Dendritic cell treated with granulocyte-macrophage colony-stimulating factor and Interleukin-4, amounts not matched to agents 40 ng/mL and 50 ng/mL, for 4 days (primary cell): ENCODE measurements at regions not wholly inside any gene's neighbourhood (a gene's known extent, or its start where the extent isn't known, plus 50 kb on each side); places are given as distances from the start of the nearest gene placed in this dataset.

ENCODE experiments used
- H3K27ac Mint-ChIP-seq: one replicate; pipeline ENCODE4 v1.8.0; 2022; ENCODE audit warnings: mild to moderate bottlenecking, mixed read lengths
- H3K27me3 Mint-ChIP-seq: one replicate; pipeline ENCODE4 v1.8.0; 2022; ENCODE audit warnings: mild to moderate bottlenecking, mixed read lengths
- H3K36me3 Mint-ChIP-seq: one replicate; pipeline ENCODE4 v1.8.0; 2022; ENCODE audit warnings: low read depth, mixed read lengths
- H3K4me1 Mint-ChIP-seq: one replicate; pipeline ENCODE4 v1.8.0; 2022; ENCODE audit warnings: low read depth, mixed read lengths
- H3K4me3 Mint-ChIP-seq: one replicate; pipeline ENCODE4 v1.8.0; 2022; ENCODE audit warnings: mild to moderate bottlenecking, moderate library complexity, mixed read lengths
- H3K9me3 Mint-ChIP-seq: one replicate; pipeline ENCODE4 v1.8.0; 2022; ENCODE audit warnings: mixed read lengths
- intact Hi-C: fragments of 100-400 bp; cut with micrococcal nuclease; formaldehyde crosslinking; loops from one replicate; pipeline ENCODE4 v1.15.0; 2022

DNA sequence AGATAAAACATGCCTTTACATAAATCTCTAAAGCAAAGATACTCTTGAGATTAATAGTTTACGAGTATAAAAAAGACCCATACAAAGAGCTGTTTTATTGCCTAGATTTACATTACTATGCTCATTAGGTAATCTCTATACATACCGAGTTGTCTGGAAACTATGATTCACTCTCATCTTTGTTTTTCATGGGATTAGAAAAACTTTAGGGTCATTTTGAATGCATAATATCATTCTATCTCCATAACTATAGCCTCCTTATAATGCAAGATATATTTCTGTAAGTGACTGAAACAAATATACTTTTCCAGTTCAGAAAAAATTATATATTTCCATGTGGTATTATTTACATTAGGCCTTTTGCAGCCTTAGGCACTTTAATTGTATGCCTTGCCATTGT lies 1088.7 kb upstream of the ARRDC3 start:
- Mint-ChIP-seq H3K4me3 (no peak overlapping the region), H3K9me3 (peaks cover 30% of the 10 kb centered on the region), H3K36me3 (no peaks in the 10 kb centered on the region), H3K27ac (no peak overlapping the region), H3K4me1 (no peaks in the 10 kb centered on the region), H3K27me3 (no peaks in the 10 kb centered on the region)
- intact Hi-C loops = no loop called here

DNA sequence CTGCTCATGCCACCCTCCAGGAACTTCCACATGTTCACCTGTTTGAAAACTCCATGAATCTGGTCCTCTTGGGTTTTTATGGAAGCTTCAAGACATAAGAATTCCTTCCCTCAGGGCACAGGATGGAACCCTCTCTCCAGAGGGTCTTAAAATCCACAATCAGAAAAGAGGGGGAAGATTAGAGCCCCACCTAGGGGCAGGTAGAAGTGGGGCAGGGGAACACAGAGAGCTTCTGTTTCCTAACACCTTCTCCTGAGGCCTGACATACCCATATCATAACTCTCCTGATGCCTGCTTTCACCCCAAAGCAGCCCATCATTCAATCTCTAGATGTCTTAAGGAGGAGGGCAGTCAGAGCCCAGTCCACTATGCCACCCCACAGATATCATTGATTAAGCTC lies 1087.7 kb upstream of the ARRDC3 start:
- Mint-ChIP-seq H3K9me3 (peaks cover 30% of the 10 kb centered on the region), H3K4me3 (no peak overlapping the region), H3K27ac (no peak overlapping the region), H3K36me3 (no peaks in the 10 kb centered on the region), H3K27me3 (no peaks in the 10 kb centered on the region), H3K4me1 (no peaks in the 10 kb centered on the region)
- intact Hi-C loops = no loop called here

DNA sequence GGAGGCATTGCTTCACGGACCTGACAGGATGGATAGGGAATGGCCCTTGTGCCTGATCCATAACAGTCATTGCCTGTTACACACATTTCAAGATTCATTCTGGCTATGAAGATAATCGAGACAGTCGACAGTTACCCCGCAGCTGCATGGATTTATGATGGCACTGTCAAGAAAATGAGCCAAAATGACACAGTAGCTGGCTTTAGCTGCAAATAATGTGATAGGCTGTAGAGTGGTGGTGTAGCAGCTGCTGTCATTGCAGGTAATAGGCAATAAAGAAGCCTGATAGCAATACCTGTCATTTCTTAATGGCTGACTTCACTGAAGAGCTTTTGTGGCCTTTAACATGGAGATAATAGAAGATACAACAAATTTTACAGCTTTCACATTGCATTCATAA lies 1085.2 kb upstream of the ARRDC3 start:
- Mint-ChIP-seq H3K4me1 (no peaks in the 10 kb centered on the region), H3K4me3 (no peak overlapping the region), H3K9me3 (peaks cover 7% of the 10 kb centered on the region), H3K27me3 (no peaks in the 10 kb centered on the region), H3K36me3 (no peaks in the 10 kb centered on the region), H3K27ac (no peak overlapping the region)
- intact Hi-C loops = no loop called here

DNA sequence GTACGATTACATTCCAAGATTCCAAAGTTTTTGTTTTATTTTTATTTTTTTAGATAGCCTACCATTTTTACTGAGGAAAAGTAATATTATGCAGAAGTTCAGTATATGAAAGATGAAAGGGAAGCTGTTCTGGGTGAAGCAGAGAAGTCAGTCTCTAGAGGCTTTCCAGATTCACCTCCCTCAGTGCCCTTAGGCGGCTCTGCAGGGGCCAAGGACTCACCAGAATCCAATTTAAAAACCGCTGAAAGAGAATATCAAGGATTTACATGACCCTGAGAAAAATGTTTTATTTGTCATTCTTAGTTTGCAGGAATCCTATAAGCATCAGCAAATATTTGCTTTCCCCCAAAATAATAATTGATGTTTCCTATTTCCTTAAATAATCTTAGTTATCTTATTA lies 1084.6 kb upstream of the ARRDC3 start:
- Mint-ChIP-seq H3K9me3 (peaks cover under 1% of the 10 kb centered on the region), H3K27me3 (no peaks in the 10 kb centered on the region), H3K4me1 (no peaks in the 10 kb centered on the region), H3K36me3 (no peaks in the 10 kb centered on the region), H3K4me3 (no peak overlapping the region), H3K27ac (no peak overlapping the region)
- intact Hi-C loops = no loop called here

DNA sequence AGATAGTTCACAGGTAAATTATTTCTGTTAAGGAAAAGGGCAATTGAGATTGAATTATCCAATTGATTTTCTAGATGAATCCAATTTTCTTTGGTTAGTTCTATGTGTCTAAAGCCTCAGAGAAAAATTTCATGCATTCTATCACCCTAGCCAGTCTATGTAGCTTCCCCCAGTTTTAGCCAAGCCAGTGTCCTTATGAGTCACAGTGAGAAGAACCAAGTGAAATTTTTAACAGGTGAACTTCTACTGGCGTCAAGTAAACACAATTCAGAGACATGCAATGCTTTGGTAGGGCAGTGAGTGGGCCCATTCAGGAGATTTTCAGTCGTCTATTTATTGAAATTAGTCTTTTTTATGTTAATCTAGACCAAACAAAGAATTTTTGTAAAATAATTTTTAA lies 1077.4 kb upstream of the ARRDC3 start:
- Mint-ChIP-seq H3K4me1 (no peaks in the 10 kb centered on the region), H3K9me3 (no peaks in the 10 kb centered on the region), H3K36me3 (no peaks in the 10 kb centered on the region), H3K4me3 (no peak overlapping the region), H3K27me3 (no peaks in the 10 kb centered on the region), H3K27ac (no peak overlapping the region)
- intact Hi-C loops = no loop called here

DNA sequence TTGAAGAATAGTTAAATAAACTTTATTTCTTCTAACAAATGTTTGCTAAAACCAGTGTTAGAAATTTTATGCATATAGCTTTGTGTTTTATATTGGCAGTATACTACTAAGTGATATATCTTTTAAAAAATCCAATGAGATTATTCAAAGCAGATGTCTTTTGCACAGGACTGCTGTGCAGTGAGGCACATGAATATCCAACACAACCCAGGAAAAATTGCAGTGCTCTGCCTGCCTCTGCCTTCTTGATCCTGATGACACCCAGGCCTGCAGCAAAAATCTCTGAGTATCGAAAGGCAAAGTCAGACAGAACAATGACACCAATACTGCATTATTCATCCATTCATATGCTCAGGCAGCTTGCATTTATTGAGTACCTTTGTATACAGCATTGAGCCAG lies 1076.5 kb upstream of the ARRDC3 start:
- Mint-ChIP-seq H3K36me3 (no peaks in the 10 kb centered on the region), H3K27me3 (no peaks in the 10 kb centered on the region), H3K4me1 (no peaks in the 10 kb centered on the region), H3K9me3 (no peaks in the 10 kb centered on the region), H3K4me3 (no peak overlapping the region), H3K27ac (no peak overlapping the region)
- intact Hi-C loops = no loop called here

DNA sequence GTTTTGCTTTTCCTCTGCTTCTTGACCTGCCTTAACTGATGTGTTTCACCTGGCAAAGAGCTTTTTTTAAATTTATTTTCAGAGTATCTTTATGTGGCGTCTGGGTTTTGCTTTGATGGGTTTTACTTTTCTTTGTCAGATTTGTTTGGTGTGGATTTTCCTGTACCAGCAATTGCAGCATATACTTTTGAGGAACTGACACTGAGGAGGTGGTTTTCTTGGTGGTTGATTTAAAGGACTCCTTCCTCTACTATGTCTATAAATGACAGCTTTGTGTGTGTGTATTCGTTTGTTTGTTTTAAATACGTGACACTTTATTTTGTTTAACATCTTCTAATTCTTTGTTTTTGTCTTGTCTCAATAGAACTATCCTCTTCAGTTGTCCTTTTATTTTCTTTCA lies 1071.9 kb upstream of the ARRDC3 start:
- no peaks in the 10 kb centered on the region for H3K36me3 Mint-ChIP-seq

DNA sequence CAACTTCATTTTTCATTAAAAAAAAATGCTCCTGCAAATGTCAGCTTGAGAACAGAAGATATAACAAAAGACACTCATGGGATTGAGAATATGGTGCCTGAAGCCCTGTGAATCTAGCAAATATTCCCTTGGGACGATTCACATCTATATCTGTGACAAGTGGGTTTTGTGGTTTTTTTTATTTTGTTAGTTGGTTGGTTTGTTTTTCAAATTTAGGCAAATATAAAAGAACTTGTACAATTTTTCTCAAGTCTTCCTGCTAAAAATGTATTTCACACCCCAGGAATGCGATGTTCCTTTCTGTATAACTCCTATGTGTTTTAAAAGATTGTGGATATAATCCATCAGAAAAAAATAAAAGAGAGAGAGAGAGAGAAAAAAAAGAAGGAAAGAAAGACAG lies 1061.8 kb upstream of the ARRDC3 start:
- peaks cover 22% of the 10 kb centered on the region for H3K9me3 Mint-ChIP-seq
- no peak overlapping the region for H3K4me3 Mint-ChIP-seq
- no peak overlapping the region for H3K27ac Mint-ChIP-seq
- H3K27me3 Mint-ChIP-seq = no peaks in the 10 kb centered on the region
- H3K36me3 Mint-ChIP-seq = no peaks in the 10 kb centered on the region
- intact Hi-C loops = no loop called here
- H3K4me1 Mint-ChIP-seq = no peaks in the 10 kb centered on the region

More for the DNA sequence above, 1071.9 kb upstream of the ARRDC3 start:
- Mint-ChIP-seq H3K4me3 (no peak overlapping the region), H3K27me3 (no peaks in the 10 kb centered on the region), H3K4me1 (no peaks in the 10 kb centered on the region), H3K27ac (no peak overlapping the region), H3K9me3 (no peaks in the 10 kb centered on the region)
- intact Hi-C loops = no loop called here

DNA sequence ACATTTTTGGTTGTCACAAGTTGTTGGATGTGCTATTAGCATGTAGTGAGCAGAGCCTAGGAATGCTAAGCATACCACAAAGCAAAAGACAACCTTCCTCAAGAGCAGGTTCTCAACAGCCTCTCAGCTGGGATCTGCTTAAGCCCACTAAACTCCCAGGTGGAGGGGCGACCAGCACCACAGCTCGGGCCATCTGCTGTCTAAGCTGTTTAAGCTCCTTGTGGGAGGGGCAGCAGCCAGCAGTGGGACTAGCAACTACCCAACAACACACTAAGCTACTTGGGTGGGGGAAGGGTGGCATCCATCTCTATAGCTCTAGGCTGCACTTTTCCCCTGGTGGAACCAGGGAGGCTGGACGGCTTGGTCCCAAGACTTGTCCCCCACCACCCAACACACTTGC lies 1052.7 kb upstream of the ARRDC3 start:
- intact Hi-C loops = no loop called here
- H3K27me3 Mint-ChIP-seq = no peaks in the 10 kb centered on the region
- H3K4me1 Mint-ChIP-seq = no peaks in the 10 kb centered on the region
- H3K27ac Mint-ChIP-seq = no peak overlapping the region
- H3K4me3 Mint-ChIP-seq = no peak overlapping the region
- H3K36me3 Mint-ChIP-seq = no peaks in the 10 kb centered on the region
- H3K9me3 Mint-ChIP-seq = peaks cover 46% of the 10 kb centered on the region

DNA sequence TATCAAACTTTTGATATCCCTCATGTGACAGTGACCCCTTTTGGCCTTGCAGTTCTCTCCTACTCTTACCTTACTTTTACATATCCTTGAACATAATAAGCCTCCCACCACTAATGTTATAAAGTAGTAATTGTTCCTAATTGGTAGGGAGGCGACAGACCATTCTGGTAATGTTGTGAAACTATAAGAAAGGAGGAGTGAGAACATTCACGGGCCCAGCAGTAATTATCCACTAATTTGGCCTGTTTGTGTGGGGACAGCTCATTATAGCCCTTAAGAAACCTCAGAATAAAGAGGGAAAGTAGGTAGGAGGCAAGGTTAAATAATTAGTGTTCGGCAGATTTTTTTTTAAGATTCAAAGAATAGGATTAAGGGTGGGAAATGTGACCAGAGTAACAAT lies 1046.5 kb upstream of the ARRDC3 start:
- Mint-ChIP-seq H3K4me3 (no peak overlapping the region), H3K36me3 (no peaks in the 10 kb centered on the region), H3K9me3 (peaks cover 13% of the 10 kb centered on the region), H3K4me1 (no peaks in the 10 kb centered on the region), H3K27me3 (no peaks in the 10 kb centered on the region), H3K27ac (no peak overlapping the region)
- intact Hi-C loops = no loop called here

DNA sequence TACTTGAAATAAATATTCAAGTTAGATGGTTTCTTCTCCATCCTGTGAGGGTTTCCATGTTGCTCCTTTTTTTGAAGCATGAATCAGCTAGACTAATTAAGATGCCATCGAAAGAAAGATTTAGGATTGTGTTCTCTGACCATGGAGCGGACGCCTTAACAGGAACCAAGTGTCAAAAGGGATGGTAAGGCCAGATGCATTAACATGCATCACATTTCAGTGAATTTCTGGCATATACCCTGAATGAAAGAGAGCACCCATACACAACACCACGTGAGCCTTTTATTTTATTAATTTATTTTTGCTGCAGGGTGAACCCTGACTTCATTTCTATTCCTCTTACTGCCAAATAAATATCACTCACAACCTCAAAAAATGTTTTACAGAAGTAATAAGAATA lies 1045.3 kb upstream of the ARRDC3 start:
- no peaks in the 10 kb centered on the region for H3K36me3 Mint-ChIP-seq
- peaks cover 25% of the 10 kb centered on the region for H3K9me3 Mint-ChIP-seq
- H3K4me3 Mint-ChIP-seq = no peak overlapping the region
- intact Hi-C loops = no loop called here
- no peaks in the 10 kb centered on the region for H3K4me1 Mint-ChIP-seq
- no peak overlapping the region for H3K27ac Mint-ChIP-seq
- H3K27me3 Mint-ChIP-seq = no peaks in the 10 kb centered on the region

DNA sequence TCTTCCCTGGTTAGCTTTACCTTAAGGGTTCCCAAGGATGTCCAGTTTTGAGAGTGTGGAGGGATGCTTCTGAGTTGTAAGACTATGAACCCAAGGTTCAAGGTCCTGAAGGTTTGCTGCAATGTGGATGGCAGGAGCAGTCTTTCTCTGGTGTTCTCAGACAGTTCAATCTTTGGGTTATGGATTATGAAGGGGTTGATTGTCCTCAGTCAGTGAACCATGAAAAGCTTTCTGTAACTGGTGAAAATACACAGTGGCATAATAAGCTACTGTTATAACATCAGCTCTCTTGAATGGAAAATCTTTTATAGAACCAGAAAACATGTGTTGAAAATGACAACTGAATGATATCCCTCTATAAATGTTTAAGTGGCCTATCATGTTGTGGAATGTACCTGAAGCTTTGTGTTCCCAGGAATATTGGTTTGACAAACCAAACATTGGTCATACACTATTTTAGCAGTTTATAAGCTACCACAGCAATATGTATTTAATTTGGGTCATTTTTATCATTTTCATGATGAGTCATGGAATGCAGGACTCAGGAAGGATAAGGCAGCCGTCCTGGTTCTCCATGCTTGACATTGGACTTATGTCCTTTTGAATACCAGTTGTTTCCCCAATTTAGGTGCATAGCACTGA lies 1041.8 kb upstream of the ARRDC3 start:
- H3K36me3 Mint-ChIP-seq = no peaks in the 10 kb centered on the region
- intact Hi-C loops = no loop called here
- H3K27me3 Mint-ChIP-seq = no peaks in the 10 kb centered on the region
- H3K9me3 Mint-ChIP-seq = peaks cover 41% of the 10 kb centered on the region
- H3K27ac Mint-ChIP-seq = no peak overlapping the region
- H3K4me3 Mint-ChIP-seq = no peak overlapping the region
- no peaks in the 10 kb centered on the region for H3K4me1 Mint-ChIP-seq

DNA sequence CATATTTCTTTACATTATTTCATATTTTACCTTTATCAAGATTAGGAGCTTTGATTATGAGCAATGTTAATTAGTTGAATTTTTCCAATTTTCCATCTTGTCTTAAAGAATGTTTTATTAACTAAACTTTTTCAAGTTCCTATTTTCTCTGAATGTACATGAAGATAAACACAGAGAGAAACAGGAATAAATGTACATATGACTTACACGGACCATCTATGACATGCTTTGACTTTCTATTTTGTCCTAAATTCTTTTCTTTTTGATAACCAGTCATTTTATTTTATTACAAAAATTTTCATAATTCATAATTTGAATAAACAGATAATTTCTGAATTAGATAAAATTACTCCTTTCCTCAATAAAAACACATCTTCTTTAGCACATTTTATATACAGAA lies 1038.8 kb upstream of the ARRDC3 start:
- Mint-ChIP-seq H3K27me3 (no peaks in the 10 kb centered on the region), H3K27ac (no peak overlapping the region)
- intact Hi-C loops = no loop called here

DNA sequence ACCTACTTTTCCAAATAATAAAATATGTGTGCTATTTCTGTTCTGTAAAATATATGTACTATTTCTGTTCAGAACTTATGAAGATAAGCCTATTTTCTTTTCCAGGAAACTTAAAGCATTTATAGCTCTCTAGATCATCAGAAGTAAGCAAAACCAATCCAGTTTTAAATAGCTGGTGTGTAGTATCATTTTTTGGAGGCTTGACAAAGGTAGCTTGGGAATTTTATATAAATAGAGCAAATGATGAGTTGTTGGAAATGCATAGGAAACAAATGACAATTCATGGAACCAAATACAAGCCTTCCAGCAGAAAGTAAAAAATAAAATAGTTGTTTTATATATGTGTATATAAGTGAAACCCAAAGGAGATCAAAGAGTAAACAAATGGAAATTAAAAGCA lies 1038.1 kb upstream of the ARRDC3 start:
- no peaks in the 10 kb centered on the region for H3K36me3 Mint-ChIP-seq
- no peak overlapping the region for H3K27ac Mint-ChIP-seq
- H3K4me1 Mint-ChIP-seq = no peaks in the 10 kb centered on the region
- H3K27me3 Mint-ChIP-seq = no peaks in the 10 kb centered on the region
- H3K4me3 Mint-ChIP-seq = no peak overlapping the region
- peaks cover 40% of the 10 kb centered on the region for H3K9me3 Mint-ChIP-seq
- intact Hi-C loops = no loop called here

More for the DNA sequence above, 1038.8 kb upstream of the ARRDC3 start:
- Mint-ChIP-seq H3K36me3 (no peaks in the 10 kb centered on the region), H3K4me1 (no peaks in the 10 kb centered on the region), H3K4me3 (no peak overlapping the region), H3K9me3 (peaks cover 47% of the 10 kb centered on the region)

DNA sequence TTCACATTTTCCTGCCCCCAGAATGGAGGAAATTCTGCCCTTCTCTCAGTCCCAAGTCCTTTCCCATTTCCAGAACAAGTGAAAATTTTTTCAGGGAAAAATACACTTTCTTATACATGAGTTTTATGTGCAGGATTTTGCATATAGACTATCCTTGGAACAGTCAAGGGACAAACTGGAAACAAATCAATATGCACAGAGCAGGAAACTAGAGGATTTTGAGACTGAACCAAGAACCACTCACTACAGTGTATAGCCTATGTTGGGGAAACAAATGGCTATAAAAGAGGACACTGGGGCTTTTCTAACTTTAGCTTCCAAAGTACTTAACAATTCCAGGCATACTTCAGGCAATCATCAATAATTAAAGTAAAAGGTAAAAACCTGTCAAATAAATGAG lies 1036.1 kb upstream of the ARRDC3 start:
- Mint-ChIP-seq H3K27me3 (no peaks in the 10 kb centered on the region), H3K9me3 (peaks cover 33% of the 10 kb centered on the region), H3K4me1 (no peaks in the 10 kb centered on the region), H3K36me3 (no peaks in the 10 kb centered on the region), H3K4me3 (no peak overlapping the region), H3K27ac (no peak overlapping the region)
- intact Hi-C loops = no loop called here
